HG03460 (cell line): ENCODE measurements at regions not wholly inside any gene's neighbourhood (a gene's known extent, or its start where the extent isn't known, plus 50 kb on each side); places are given as distances from the start of the nearest gene placed in this dataset.

Source experiments
- ATAC-seq: cut with Tn5 transposase; IDR thresholded peaks from one replicate; pipeline ENCODE4 v1.9.1; 2021; ENCODE audit not compliant: unreplicated experiment

- no peak for ATAC-seq
These were observed 1365.2 kb upstream of the ADGRL3 start for GRCh38 chr4:59834943-59835342.

DNA sequence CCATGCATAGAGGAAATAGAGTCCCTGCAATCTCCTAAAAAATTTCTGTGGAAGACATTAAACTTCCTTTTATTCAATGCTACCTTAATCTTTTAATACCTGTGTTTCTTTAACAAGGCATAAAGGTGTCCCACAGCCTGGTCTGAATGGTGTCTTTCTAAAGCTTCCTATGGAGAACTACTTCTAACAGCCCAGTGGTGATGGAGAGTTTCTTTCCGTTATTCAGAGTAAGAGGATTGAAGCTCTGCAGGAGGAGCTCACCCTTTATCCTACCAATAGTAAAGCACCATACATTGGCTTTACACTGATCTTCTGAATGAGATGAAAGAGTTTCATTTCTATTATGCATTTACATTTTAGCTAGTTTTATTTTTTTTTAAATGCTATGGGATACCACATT is 1362.4 kb upstream of the ADGRL3 start:
- ATAC-seq = no peak

GRCh38 chr4:59838236-59838635 is 1361.9 kb upstream of the ADGRL3 start:
- ATAC-seq = no peak

GRCh38 chr4:59841698-59842097 is 1358.4 kb upstream of the ADGRL3 start:
- ATAC-seq = no peak

DNA sequence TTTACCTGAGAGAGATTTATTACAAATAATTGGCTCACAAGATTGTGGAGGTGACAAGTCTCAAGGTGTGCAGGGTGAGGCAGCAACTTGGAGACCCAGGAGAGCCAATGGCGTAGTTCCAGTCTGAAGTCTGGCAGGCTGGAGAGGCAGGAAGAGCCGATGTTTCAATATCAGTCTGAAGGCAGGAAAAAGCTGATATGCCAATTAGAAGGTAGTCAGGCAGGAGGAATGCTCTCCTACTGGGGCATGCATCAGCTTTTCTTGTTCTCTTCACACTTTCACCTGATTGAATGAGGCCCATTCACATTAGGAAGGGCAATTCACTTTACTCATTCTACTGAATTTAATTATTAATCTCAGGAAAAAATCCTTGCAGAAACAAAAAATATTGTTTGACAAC is 1351.7 kb upstream of the ADGRL3 start:
- no peak for ATAC-seq

- ATAC-seq = no peak
These were observed 1344.3 kb upstream of the ADGRL3 start for GRCh38 chr4:59855630-59856352.

DNA sequence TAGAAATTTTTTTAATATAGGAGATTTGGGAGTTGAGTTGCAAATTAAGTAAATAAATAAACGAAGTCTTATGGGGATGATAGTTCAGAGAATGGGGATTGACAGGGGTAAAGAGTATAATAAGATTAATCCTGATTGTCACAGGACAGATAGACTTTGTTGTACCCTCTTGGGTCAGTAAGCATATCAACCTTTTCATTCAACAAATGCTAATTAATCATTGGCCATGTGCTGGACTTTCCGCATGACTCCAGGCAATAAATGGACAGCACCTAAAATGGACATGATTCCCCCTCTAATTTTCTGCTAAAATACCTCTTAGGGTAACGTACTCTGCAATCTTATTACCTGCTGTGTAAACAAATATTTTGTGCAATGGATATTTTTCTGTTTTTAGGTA is 1331.1 kb upstream of the ADGRL3 start:
- ATAC-seq = no peak

GRCh38 chr4:59869559-59869958 is 1330.6 kb upstream of the ADGRL3 start:
- ATAC-seq = no peak

DNA sequence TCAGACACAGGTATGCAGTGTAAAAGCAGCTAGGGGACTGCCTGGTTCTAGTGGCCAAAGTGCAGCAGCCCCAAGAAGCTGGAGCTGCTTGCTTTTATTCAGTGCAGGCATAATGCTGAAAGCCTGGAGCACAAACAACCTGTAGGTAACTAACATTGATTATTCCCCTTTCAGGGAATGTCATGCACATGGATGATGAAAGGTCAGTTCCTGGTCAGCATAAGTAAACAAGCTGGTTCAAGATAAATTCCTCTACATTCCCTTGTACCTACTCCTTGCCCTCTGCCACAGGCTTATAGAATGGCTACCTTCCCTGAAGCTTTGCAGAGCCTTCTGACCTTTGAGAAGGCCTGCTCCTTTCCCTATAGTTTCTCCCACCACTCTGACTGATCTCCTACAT is 1318.5 kb upstream of the ADGRL3 start:
- no peak for ATAC-seq

DNA sequence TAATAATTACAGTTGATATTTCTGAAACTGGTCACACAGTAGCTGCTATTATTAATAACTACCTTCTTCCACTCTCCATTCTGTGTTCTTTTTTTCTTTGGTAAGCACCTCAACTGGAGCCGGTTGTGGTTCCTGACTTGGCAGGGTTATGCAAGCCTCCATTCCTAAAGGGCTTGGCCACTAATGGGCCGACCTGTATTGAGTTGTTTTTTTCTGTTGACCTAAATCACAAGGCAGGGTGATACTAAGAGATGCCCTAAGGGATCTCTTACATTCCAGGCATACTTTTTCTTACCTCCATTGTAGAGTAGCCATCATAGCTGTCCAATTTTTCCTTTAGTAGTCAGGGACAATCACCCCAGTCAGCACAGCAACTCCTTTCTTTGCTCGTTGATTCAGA is 1295.8 kb upstream of the ADGRL3 start:
- ATAC-seq = no peak

DNA sequence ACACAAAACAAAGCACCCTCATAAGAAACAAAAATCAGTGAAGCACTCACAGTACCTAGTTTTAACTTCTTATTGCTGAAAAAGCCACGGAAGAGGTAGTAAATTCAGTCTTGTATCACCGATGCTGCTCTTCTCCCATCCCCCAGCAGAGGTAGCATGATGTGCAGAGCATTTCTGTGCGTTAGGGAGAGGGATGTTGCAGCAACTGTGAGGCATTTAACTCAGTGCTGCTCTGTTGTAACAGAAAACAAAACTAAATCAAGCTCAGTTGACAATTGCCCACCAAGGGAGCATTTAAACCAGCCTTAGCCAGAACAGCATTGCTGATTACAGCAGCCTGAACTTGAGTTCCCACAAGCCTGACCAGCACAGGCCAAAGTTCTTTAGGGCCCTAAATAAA is 1279.7 kb upstream of the ADGRL3 start:
- ATAC-seq = no peak

DNA sequence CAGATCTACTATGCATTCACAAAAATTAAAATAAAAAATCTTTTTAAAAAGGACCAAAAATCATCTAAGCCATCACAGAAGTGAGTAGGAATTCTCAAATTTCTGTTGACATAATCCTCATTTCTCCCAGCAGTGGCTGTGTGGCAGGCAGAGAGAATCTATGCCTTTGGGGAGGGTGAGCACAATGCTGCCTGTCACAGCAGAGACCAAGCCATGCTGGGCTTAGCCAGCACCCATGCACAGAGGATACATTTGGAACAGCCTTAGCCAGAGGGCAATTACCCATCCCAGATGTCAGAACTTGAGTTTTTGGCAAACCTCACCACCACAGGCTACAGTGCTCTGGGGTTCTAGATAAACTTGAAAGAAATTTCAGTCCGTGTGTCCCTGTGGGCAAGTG is 1274.8 kb upstream of the ADGRL3 start:
- ATAC-seq = no peak

DNA sequence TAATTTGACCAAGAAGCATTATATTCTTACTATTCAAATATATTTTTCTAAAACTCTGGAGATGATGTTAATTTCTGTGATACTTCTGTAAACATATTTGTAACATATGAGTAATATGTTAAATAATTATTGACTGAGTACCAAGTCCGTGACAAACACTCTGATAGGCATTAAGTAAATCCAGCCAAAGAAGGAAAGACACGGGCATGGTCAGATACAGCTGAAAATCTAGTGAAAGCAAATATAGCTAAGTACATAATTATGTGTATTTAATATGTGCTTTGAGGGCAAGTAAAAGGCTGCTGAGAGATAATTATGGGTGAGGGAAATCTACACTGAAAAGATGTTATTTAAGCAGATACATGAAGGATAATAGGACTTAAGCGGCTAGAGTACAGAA is 1263.6 kb upstream of the ADGRL3 start:
- ATAC-seq = no peak

- ATAC-seq = no peak
These were observed 1262.0 kb upstream of the ADGRL3 start for GRCh38 chr4:59938166-59938565.

DNA sequence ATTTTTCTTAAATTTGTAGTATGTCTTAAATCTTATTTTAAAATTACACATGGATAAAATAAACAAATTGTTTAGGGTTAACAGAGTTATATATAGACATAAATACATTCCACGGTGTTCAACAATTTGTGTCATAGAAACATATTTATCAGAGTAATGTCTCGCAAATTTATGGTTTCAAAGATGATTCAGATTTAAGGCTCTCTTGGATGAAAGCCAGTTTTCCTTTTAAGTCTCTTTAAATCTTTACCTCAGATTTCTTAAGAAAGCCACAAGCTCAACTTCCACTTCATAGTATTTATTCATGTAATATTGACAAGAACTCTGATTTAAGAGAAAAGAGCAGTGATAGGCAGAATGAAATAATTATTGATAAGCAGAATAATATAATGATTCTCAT is 1254.8 kb upstream of the ADGRL3 start:
- no peak for ATAC-seq

- no peak for ATAC-seq
These were observed 1254.4 kb upstream of the ADGRL3 start for GRCh38 chr4:59945716-59946115.

DNA sequence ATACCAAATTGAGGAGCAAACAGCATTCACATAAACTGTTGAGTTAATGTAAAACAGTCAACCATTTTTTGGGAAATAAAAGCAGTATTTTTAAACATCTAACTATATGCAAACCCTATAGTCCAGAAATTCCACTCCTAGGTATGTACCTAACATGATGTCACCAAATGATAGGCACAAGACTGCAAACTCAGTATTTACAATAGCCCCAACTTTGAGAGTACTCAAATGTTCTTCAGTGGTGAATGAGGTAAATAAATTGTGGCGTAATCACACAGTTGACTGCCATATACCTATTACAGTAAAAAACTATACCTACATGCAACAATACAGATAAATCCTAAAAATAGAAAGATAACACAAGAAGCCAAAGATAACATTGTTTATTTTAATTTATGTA is 1243.8 kb upstream of the ADGRL3 start:
- no peak for ATAC-seq

DNA sequence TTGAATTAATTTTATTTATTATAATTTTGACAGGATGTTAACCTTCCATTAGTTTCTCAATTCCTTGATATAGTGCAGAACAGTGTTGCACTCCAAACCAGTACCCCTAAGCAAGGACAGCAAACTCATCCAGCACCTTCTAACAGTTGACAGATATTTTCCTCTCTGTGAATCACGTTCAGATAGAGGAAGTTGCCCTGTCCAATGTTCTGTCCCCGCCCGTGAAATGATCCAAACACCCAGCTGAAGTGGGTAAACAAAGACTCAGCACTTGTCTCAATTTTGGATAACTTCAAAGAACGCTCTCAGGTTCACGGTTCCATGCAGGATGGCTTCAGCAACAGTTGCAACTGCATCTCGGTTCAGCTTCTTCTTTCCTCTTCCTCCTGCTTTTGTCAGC is 1240.0 kb upstream of the ADGRL3 start:
- no peak for ATAC-seq

- ATAC-seq = no peak
These were observed 1233.4 kb upstream of the ADGRL3 start for GRCh38 chr4:59966758-59967157.

DNA sequence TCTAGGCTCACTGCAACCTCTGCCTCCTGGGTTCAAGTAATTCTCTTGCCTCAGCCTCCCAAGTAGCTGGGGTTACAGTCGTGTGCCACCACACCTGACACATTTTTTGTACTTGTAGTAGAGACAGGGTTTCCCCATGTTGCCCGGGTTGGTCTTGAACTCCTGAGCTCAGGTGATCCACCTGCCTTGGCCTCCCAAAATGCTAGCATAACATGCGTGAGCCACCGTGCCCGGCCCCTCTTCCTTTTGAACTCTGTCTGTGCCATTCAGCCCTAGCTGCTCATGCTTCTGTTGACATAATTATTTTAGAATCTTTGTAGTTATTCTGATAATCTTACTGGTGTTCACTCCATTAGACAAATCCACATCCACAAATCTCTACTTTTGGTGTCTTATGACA is 1231.3 kb upstream of the ADGRL3 start:
- no peak for ATAC-seq

- no peak for ATAC-seq
These were observed 1230.2 kb upstream of the ADGRL3 start for GRCh38 chr4:59969909-59970308.

GRCh38 chr4:59971952-59972351 is 1228.2 kb upstream of the ADGRL3 start:
- ATAC-seq = no peak

DNA sequence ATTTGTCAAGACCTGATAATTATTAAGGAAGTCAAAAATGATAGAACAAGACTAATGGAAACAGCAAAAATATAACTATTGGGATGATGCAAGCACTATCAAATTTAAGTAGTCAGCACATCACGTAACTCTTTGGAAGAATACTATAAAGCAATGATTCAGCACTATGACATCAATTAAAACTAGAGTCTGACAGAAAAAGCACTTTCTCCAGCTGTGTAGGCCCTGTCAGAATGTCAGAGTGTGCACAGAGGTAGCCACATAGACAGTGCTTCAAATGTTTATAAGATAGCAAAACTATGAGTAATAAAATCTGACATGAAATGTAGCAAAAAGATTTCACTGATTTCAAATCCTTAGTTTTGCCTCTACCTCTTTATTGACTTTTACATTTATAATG is 1226.6 kb upstream of the ADGRL3 start:
- ATAC-seq = no peak
